CD14-positive monocyte (primary cell): ENCODE measurements at regions not wholly inside any gene's neighbourhood (a gene's known extent, or its start where the extent isn't known, plus 50 kb on each side); places are given as distances from the start of the nearest gene placed in this dataset.
"Not testable (repeated sequence)": the region's sequence is repeated elsewhere in the genome, so short reads cannot be mapped to it uniquely, and the experiment has no call there.

ENCODE experiments used
- DNase-seq, 3 donors: peaks; one replicate each; pipeline ENCODE4 v3.0.0-alpha.2; 2011 to 2022
- H2AFZ ChIP-seq: 2 replicates; pipeline ENCODE4 v1.6.0; 2012; ENCODE audit warnings: mild to moderate bottlenecking, low read depth, low read length, inconsistent platforms; ENCODE audit not compliant: insufficient read depth, poor library complexity, severe bottlenecking
- H3K27ac ChIP-seq, 2 donors: 1 replicate in 1 of 2; 2 replicates in 1 of 2; pipeline ENCODE4 v1.5.1; 2012 to 2013; ENCODE audit warnings: low read length in 2 of 2, control low read depth in 1 of 2, inconsistent platforms in 1 of 2, low read depth in 1 of 2, mild to moderate bottlenecking in 1 of 2
- H3K27me3 ChIP-seq, 2 donors: one replicate each; pipeline versions ENCODE4 v1.6.0 to v1.6.1; 2011 to 2013; ENCODE audit warnings: low read length in 2 of 2; ENCODE audit not compliant: control insufficient read depth in 2 of 2, insufficient read depth in 2 of 2
- H3K36me3 ChIP-seq, 2 donors: replicated peaks in 1 of 2; 1 replicate in 1 of 2; 2 replicates in 1 of 2; pipeline versions ENCODE4 v1.5.1 to v1.6.1; 2012 to 2013; ENCODE audit warnings: low read length in 2 of 2, control low read depth in 1 of 2, inconsistent platforms in 1 of 2, mild to moderate bottlenecking in 1 of 2; ENCODE audit not compliant: insufficient read depth in 2 of 2, control insufficient read depth in 1 of 2
- H3K4me1 ChIP-seq, 2 donors: 1 replicate in 1 of 2; 2 replicates in 1 of 2; pipeline versions ENCODE4 v1.5.1 to v1.6.1; 2012 to 2013; ENCODE audit warnings: low read length in 2 of 2, control low read depth in 1 of 2, inconsistent platforms in 1 of 2, mild to moderate bottlenecking in 1 of 2, moderate library complexity in 1 of 2; ENCODE audit not compliant: insufficient read depth in 2 of 2, control insufficient read depth in 1 of 2
- H3K4me2 ChIP-seq: replicated peaks from 2 replicates; pipeline ENCODE3; 2012; ENCODE audit warnings: low read length, moderate library complexity, mild to moderate bottlenecking; ENCODE audit not compliant: poor library complexity, severe bottlenecking; ENCODE audit errors: extremely low read depth
- H3K4me3 ChIP-seq, 3 experiments: fragments of 200-600 bp in 1 of 3; sonication (generic) in 1 of 3; replicated peaks in 1 of 3; 1 replicate in 2 of 3; 2 replicates in 1 of 3; pipeline ENCODE4 v1.5.1; 2011 to 2013; ENCODE audit warnings: low read length in 3 of 3, mild to moderate bottlenecking in 3 of 3, control low read depth in 2 of 3, low read depth in 2 of 3, inconsistent platforms in 1 of 3, moderate library complexity in 1 of 3
- H3K79me2 ChIP-seq: 2 replicates; pipeline ENCODE4 v1.6.0; 2012; ENCODE audit warnings: mild to moderate bottlenecking, control low read depth, inconsistent platforms, low read length, moderate library complexity; ENCODE audit not compliant: insufficient read depth
- H3K9ac ChIP-seq: 2 replicates; pipeline ENCODE4 v1.6.0; 2017; ENCODE audit warnings: low read length, mild to moderate bottlenecking; ENCODE audit not compliant: insufficient read depth, poor library complexity, severe bottlenecking
- H3K9me3 ChIP-seq, 2 donors: replicated peaks in 1 of 2; 1 replicate in 1 of 2; 2 replicates in 1 of 2; pipeline versions ENCODE4 v1.5.1 to v1.6.1; 2012 to 2013; ENCODE audit warnings: low read length in 2 of 2, control low read depth in 1 of 2; ENCODE audit not compliant: control insufficient read depth in 1 of 2, insufficient read depth in 1 of 2
- H4K20me1 ChIP-seq: 2 replicates; pipeline ENCODE4 v1.6.0; 2012; ENCODE audit warnings: mild to moderate bottlenecking, low read length, control low read depth, moderate library complexity; ENCODE audit not compliant: insufficient read depth
- H3K27ac Mint-ChIP-seq, 7 donors: one replicate each; pipeline ENCODE4 v1.8.0; 2020; ENCODE audit warnings: mild to moderate bottlenecking in 7 of 7, mixed read lengths in 7 of 7, moderate library complexity in 6 of 7, inconsistent platforms in 2 of 7
- H3K27me3 Mint-ChIP-seq, 3 donors: one replicate each; pipeline ENCODE4 v1.8.0; 2021 to 2022; ENCODE audit warnings: low read depth in 3 of 3, mild to moderate bottlenecking in 3 of 3, mixed read lengths in 3 of 3, moderate library complexity in 3 of 3, inconsistent platforms in 1 of 3
- H3K36me3 Mint-ChIP-seq, 2 donors: one replicate each; pipeline ENCODE4 v1.8.0; 2020; ENCODE audit warnings: mixed read lengths in 2 of 2, inconsistent platforms in 1 of 2, mild to moderate bottlenecking in 1 of 2
- H3K4me1 Mint-ChIP-seq: one replicate; pipeline ENCODE4 v1.8.0; 2020; ENCODE audit warnings: mild to moderate bottlenecking, mixed read lengths
- H3K4me3 Mint-ChIP-seq, 2 donors: one replicate each; pipeline ENCODE4 v1.8.0; 2020; ENCODE audit warnings: mild to moderate bottlenecking in 2 of 2, mixed read lengths in 2 of 2, moderate library complexity in 1 of 2
- H3K9me3 Mint-ChIP-seq, 7 donors: one replicate each; pipeline ENCODE4 v1.8.0; 2020 to 2022; ENCODE audit warnings: mixed read lengths in 7 of 7, mild to moderate bottlenecking in 6 of 7, moderate library complexity in 6 of 7, inconsistent platforms in 2 of 7
- WGBS: methylation state at CpG from one replicate; pipeline ENCODE4 v1.1.5; 2013; ENCODE audit warnings: missing lambda C conversion rate; ENCODE audit not compliant: insufficient coverage; 5-methylcytosine and 5-hydroxymethylcytosine counted together
- intact Hi-C, 2 donors: fragments of 100-400 bp; cut with micrococcal nuclease; formaldehyde crosslinking; loops; one replicate each; pipeline versions ENCODE4 v1.15.0 to v1.15.1; 2023
- TF ChIP-seq, protein P1 (sequence below): fragments of 200-600 bp; IDR thresholded peaks from one replicate; pipeline ENCODE4 v1.8.0; 2022; ENCODE audit warnings: antibody characterized with exemption, mild to moderate bottlenecking

DNA sequence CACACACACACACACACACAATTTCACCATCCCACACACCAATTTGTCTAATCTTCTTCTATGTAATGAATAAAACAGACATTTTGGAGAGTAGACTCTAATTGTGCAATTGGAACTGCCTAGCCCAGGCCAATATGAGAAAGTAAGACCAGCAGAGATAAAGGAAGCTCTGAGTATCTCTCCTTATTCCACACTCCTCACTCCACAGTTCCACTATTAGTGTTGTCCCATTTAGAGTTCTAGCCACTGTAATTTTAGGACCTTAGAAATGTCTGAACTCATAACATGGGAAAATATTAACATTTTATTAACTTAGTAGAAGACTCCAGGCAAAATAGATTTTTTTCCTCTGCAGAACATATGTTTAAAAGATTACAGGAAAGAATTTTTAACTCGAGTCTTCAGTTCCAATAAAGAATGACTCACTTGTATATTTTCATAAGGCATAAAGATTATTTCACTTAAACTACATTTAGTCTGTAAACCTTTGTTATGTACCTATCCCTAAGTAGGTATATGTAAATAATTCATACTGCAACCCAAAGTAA, 297.6 kb upstream of the INTU start:
- Histone ChIP-seq H4K20me1 (no peaks in the 10 kb centered on the region), H2AFZ (no peak overlapping the region), H3K9ac (no peak overlapping the region), H3K36me3 (no peaks in the 10 kb centered on the region), H3K27me3 (no peaks in the 10 kb centered on the region), H3K27ac (no peak overlapping the region), H3K9me3 (peaks cover 0 to 17% of the 10 kb centered on the region in 2 donors), H3K4me2 (no peak overlapping the region), H3K4me1 (no peaks in the 10 kb centered on the region), H3K4me3 (no peak overlapping the region), H3K79me2 (no peaks in the 10 kb centered on the region)
- H3K36me3 Mint-ChIP-seq: no peaks in the 10 kb centered on the region
- TF ChIP-seq, protein P1, sequence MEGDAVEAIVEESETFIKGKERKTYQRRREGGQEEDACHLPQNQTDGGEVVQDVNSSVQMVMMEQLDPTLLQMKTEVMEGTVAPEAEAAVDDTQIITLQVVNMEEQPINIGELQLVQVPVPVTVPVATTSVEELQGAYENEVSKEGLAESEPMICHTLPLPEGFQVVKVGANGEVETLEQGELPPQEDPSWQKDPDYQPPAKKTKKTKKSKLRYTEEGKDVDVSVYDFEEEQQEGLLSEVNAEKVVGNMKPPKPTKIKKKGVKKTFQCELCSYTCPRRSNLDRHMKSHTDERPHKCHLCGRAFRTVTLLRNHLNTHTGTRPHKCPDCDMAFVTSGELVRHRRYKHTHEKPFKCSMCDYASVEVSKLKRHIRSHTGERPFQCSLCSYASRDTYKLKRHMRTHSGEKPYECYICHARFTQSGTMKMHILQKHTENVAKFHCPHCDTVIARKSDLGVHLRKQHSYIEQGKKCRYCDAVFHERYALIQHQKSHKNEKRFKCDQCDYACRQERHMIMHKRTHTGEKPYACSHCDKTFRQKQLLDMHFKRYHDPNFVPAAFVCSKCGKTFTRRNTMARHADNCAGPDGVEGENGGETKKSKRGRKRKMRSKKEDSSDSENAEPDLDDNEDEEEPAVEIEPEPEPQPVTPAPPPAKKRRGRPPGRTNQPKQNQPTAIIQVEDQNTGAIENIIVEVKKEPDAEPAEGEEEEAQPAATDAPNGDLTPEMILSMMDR: no peak
- no peak overlapping the region for H3K27ac Mint-ChIP-seq
- no peaks in the 10 kb centered on the region for H3K27me3 Mint-ChIP-seq
- peaks cover 0 to 7% (median 1%) of the 10 kb centered on the region in 7 donors for H3K9me3 Mint-ChIP-seq
- intact Hi-C loops: no loop called here
- H3K4me1 Mint-ChIP-seq: no peaks in the 10 kb centered on the region
- no CpG with 5 or more reads among the region's 1 CpG for WGBS
- no peak overlapping the region for H3K4me3 Mint-ChIP-seq
- no peak for DNase-seq

DNA sequence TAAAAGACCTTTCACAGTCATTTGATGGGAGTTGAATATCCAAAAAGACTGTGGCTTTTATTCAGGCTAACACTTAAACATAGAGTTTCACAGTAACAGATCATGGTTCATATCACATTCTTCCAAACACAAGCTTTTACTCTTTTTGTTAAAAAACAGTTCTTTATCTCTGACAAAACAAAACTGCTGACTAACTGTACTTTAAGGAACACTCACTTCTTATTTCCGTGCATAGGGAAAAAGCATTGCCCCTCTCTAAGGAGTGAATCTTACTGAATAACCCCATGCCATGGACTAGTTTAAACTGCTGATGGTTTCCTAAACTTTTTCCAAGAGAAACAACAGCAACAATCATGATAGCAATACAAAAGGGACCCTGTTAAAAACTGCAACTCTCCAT, 297.0 kb upstream of the INTU start:
- H4K20me1 ChIP-seq: no peaks in the 10 kb centered on the region
- Mint-ChIP-seq H3K4me1 (no peaks in the 10 kb centered on the region), H3K27me3 (no peaks in the 10 kb centered on the region), H3K36me3 (no peaks in the 10 kb centered on the region), H3K4me3 (no peak overlapping the region), H3K27ac (no peak overlapping the region), H3K9me3 (peaks cover 0 to 7% (median 3%) of the 10 kb centered on the region in 7 donors)
- no peak overlapping the region for H3K27ac ChIP-seq
- peaks cover 4 to 11% of the 10 kb centered on the region in 2 donors for H3K9me3 ChIP-seq
- WGBS: 67% methylated on average over 1 of the region's 1 CpG
- TF ChIP-seq, protein P1: no peak
- no peaks in the 10 kb centered on the region for H3K36me3 ChIP-seq
- no peak overlapping the region for H2AFZ ChIP-seq
- intact Hi-C loops: no loop called here
- no peak overlapping the region for H3K4me2 ChIP-seq
- H3K79me2 ChIP-seq: no peaks in the 10 kb centered on the region
- H3K4me1 ChIP-seq: no peaks in the 10 kb centered on the region
- H3K9ac ChIP-seq: no peak overlapping the region
- no peaks in the 10 kb centered on the region for H3K27me3 ChIP-seq
- no peak for DNase-seq
- H3K4me3 ChIP-seq: no peak overlapping the region

DNA sequence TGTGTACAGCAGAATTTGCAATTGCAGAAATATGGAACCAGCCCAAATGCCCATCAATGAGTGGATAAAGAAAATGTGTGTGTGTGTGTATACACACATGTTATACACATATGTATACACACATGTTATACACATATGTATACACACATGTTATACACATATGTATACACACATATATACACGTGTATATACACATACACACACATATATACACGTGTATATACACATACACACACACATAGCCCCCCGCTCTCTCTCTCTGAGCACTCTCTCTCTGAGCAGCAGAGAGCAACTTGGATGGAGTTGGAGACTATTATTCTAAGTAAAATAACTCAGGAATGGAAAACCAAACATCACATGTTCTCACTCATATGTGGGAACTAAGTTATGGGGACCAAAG, 289.6 kb upstream of the INTU start:
- no CpG with 5 or more reads among the region's 3 CpGs for WGBS
- H3K27ac Mint-ChIP-seq, H3K4me1 Mint-ChIP-seq, H3K36me3 Mint-ChIP-seq, H3K9ac ChIP-seq, H3K27me3 Mint-ChIP-seq, H3K79me2 ChIP-seq, DNase-seq, H4K20me1 ChIP-seq, H3K4me3 Mint-ChIP-seq, H3K27ac ChIP-seq, H3K4me2 ChIP-seq, H3K4me3 ChIP-seq, H3K27me3 ChIP-seq, H3K36me3 ChIP-seq, H2AFZ ChIP-seq, intact Hi-C loops, H3K4me1 ChIP-seq: not testable (repeated sequence)
- H3K9me3 Mint-ChIP-seq: peaks cover 0 to 10% (median 6%) of the 10 kb centered on the region in 7 donors
- peaks cover 6 to 11% of the 10 kb centered on the region in 2 donors for H3K9me3 ChIP-seq
